ENCODE measurements at regions not wholly inside any gene's neighbourhood (a gene's known extent, or its start where the extent isn't known, plus 50 kb on each side); places are given as distances from the start of the nearest gene placed in this dataset.
A peak's percentile ranks its signal among the peaks of the same experiment; 100 is the strongest.

- no peak for DNase-seq
Measured at GRCh38 chrX:20364238-20364637, 97.5 kb upstream of the RPS6KA3 start.

- no peak for DNase-seq
Measured at GRCh38 chrX:20363275-20363674, 96.6 kb upstream of the RPS6KA3 start.

- no peak for DNase-seq
Measured at GRCh38 chrX:20362268-20363267, 95.9 kb upstream of the RPS6KA3 start.

- DNase-seq = no peak
Measured at GRCh38 chrX:20361890-20362262, 95.2 kb upstream of the RPS6KA3 start.

- no peak for DNase-seq
Measured at GRCh38 chrX:20361081-20361889, 94.6 kb upstream of the RPS6KA3 start.

GRCh38 chrX:20355187-20355586, 88.5 kb upstream of the RPS6KA3 start:
- no peak for DNase-seq

GRCh38 chrX:20354505-20354904, 87.8 kb upstream of the RPS6KA3 start:
- DNase-seq = no peak

GRCh38 chrX:20352935-20353336, 86.2 kb upstream of the RPS6KA3 start:
- DNase-seq = no peak

GRCh38 chrX:20352504-20352903, 85.8 kb upstream of the RPS6KA3 start:
- DNase-seq = no peak

- DNase-seq = no peak
Measured at GRCh38 chrX:20350596-20350995, 83.9 kb upstream of the RPS6KA3 start.

GRCh38 chrX:20348139-20348538, 81.4 kb upstream of the RPS6KA3 start:
- no peak for DNase-seq

- DNase-seq = no peak
Measured at GRCh38 chrX:20347481-20347880, 80.8 kb upstream of the RPS6KA3 start.

GRCh38 chrX:20333672-20334071, 67.0 kb upstream of the RPS6KA3 start:
- DNase-seq = peak; percentile 48

GRCh38 chrX:20330545-20330944, 63.8 kb upstream of the RPS6KA3 start:
- no peak for DNase-seq

- DNase-seq = no peak
Measured at GRCh38 chrX:20329435-20329834, 62.7 kb upstream of the RPS6KA3 start.

- no peak for DNase-seq
Measured at GRCh38 chrX:20325786-20326388, 59.2 kb upstream of the RPS6KA3 start.

GRCh38 chrX:20322887-20323286, 56.2 kb upstream of the RPS6KA3 start:
- no peak for DNase-seq

- DNase-seq = peak; percentile 5
Measured at GRCh38 chrX:20320461-20321159, 53.9 kb upstream of the RPS6KA3 start.

- DNase-seq = no peak
Measured at GRCh38 chrX:20319054-20319453, 52.3 kb upstream of the RPS6KA3 start.

GRCh38 chrX:20317873-20318272, 51.2 kb upstream of the RPS6KA3 start:
- DNase-seq = no peak

Data from stimulated activated CD4-positive, alpha-beta T cell treated with anti-CD3 and anti-CD28 coated beads, Interleukin-15, amount 100 ng/mL, for 24 hours (primary cell).